KOPT-K1 (cell line): ENCODE measurements at regions not wholly inside any gene's neighbourhood (a gene's known extent, or its start where the extent isn't known, plus 50 kb on each side); places are given as distances from the start of the nearest gene placed in this dataset.
"Not testable (repeated sequence)": the region's sequence is repeated elsewhere in the genome, so short reads cannot be mapped to it uniquely, and the experiment has no call there.

Source experiments
- H3K27ac ChIP-seq: fragments of 200-600 bp; sonication (generic); 2 replicates; pipeline ENCODE4 v1.5.1; 2016; ENCODE audit warnings: antibody characterized with exemption, mild to moderate bottlenecking, low read depth, low read length; ENCODE audit not compliant: poor library complexity, severe bottlenecking
- H3K36me3 ChIP-seq: fragments of 200-600 bp; sonication (generic); 2 replicates; pipeline ENCODE4 v1.5.1; 2017; ENCODE audit warnings: antibody characterized with exemption, mild to moderate bottlenecking, low read length, moderate library complexity; ENCODE audit not compliant: insufficient read depth
- H3K9me3 ChIP-seq: fragments of 200-600 bp; sonication (generic); 2 replicates; pipeline ENCODE4 v1.5.1; 2017; ENCODE audit warnings: antibody characterized with exemption, low read length, mild to moderate bottlenecking; ENCODE audit not compliant: insufficient read depth, poor library complexity, severe bottlenecking

GRCh38 chr15:20017581-20017980 is 524.0 kb downstream of the GOLGA6L6 start:
- H3K9me3 ChIP-seq, H3K36me3 ChIP-seq, H3K27ac ChIP-seq: not testable (repeated sequence)

- not testable (repeated sequence) for H3K36me3 ChIP-seq, H3K9me3 ChIP-seq, H3K27ac ChIP-seq
These were observed 524.7 kb downstream of the GOLGA6L6 start for GRCh38 chr15:20016941-20017340.

- not testable (repeated sequence) for H3K27ac ChIP-seq, H3K36me3 ChIP-seq, H3K9me3 ChIP-seq
These were observed 528.8 kb downstream of the GOLGA6L6 start for GRCh38 chr15:20012837-20013236.

GRCh38 chr15:20010759-20011158 is 530.8 kb downstream of the GOLGA6L6 start:
- not testable (repeated sequence) for H3K9me3 ChIP-seq, H3K36me3 ChIP-seq, H3K27ac ChIP-seq

GRCh38 chr15:20009619-20010018 is 532.0 kb downstream of the GOLGA6L6 start:
- not testable (repeated sequence) for H3K27ac ChIP-seq, H3K9me3 ChIP-seq, H3K36me3 ChIP-seq

- not testable (repeated sequence) for H3K36me3 ChIP-seq, H3K9me3 ChIP-seq, H3K27ac ChIP-seq
These were observed 534.3 kb downstream of the GOLGA6L6 start for GRCh38 chr15:20007338-20007737.

- H3K36me3 ChIP-seq, H3K9me3 ChIP-seq: not testable (repeated sequence)
- H3K27ac ChIP-seq: peak overlapping the region; percentile 54
These were observed 538.1 kb downstream of the GOLGA6L6 start for GRCh38 chr15:20003471-20003870.

- H3K9me3 ChIP-seq, H3K36me3 ChIP-seq: not testable (repeated sequence)
- H3K27ac ChIP-seq: peak overlapping the region; percentile 14
These were observed 539.0 kb downstream of the GOLGA6L6 start for GRCh38 chr15:20002560-20002959.

- not testable (repeated sequence) for H3K9me3 ChIP-seq, H3K36me3 ChIP-seq
- peak overlapping the region; percentile 60 for H3K27ac ChIP-seq
These were observed 544.9 kb downstream of the GOLGA6L6 start for GRCh38 chr15:19996574-19997194.

GRCh38 chr15:19995296-19995695 is 546.3 kb downstream of the GOLGA6L6 start:
- Histone ChIP-seq H3K9me3 (peaks cover 17% of the 10 kb centered on the region), H3K27ac (peak overlapping the region; percentile 72)
- not testable (repeated sequence) for H3K36me3 ChIP-seq

GRCh38 chr15:19992428-19992827 is 549.2 kb downstream of the GOLGA6L6 start:
- H3K9me3 ChIP-seq: peaks cover 17% of the 10 kb centered on the region
- no peaks in the 10 kb centered on the region for H3K36me3 ChIP-seq
- peak overlapping the region; percentile 8 for H3K27ac ChIP-seq

GRCh38 chr15:19988094-19988660 is 553.4 kb downstream of the GOLGA6L6 start:
- Histone ChIP-seq H3K9me3 (peaks cover 33% of the 10 kb centered on the region), H3K36me3 (no peaks in the 10 kb centered on the region), H3K27ac (peak overlapping the region; percentile 49)

- H3K36me3 ChIP-seq: no peaks in the 10 kb centered on the region
- H3K9me3 ChIP-seq: peaks cover 39% of the 10 kb centered on the region
- peak overlapping the region; percentile 49 for H3K27ac ChIP-seq
These were observed 554.1 kb downstream of the GOLGA6L6 start for GRCh38 chr15:19987389-19988048.

- Histone ChIP-seq H3K27ac (peak overlapping the region; percentile 49), H3K36me3 (no peaks in the 10 kb centered on the region), H3K9me3 (peaks cover 27% of the 10 kb centered on the region)
These were observed 557.5 kb downstream of the GOLGA6L6 start for GRCh38 chr15:19984101-19984500.

GRCh38 chr15:19974998-19975397 is 566.6 kb downstream of the GOLGA6L6 start:
- no peaks in the 10 kb centered on the region for H3K9me3 ChIP-seq
- H3K27ac ChIP-seq: no peak overlapping the region
- no peaks in the 10 kb centered on the region for H3K36me3 ChIP-seq

- H3K36me3 ChIP-seq: no peaks in the 10 kb centered on the region
- no peaks in the 10 kb centered on the region for H3K9me3 ChIP-seq
- peak overlapping the region; percentile 64 for H3K27ac ChIP-seq
These were observed 567.9 kb downstream of the GOLGA6L6 start for GRCh38 chr15:19973718-19974117.
